Ureter (tissue), 1 donor: ENCODE measurements at regions not wholly inside any gene's neighbourhood (a gene's known extent, or its start where the extent isn't known, plus 50 kb on each side); places are given as distances from the start of the nearest gene placed in this dataset.

Experiments
- DNase-seq: peaks from one replicate; pipeline ENCODE4 v3.0.0-alpha.2; 2020; ENCODE audit warnings: low spot score
- donor health status: DM: yes; HTN: yes; CAD: no.

GRCh38 chr10:128316121-128316726 lies 190.0 kb upstream of the MKI67 start:
- no peak for DNase-seq

GRCh38 chr10:128316925-128317324 lies 190.7 kb upstream of the MKI67 start:
- DNase-seq = no peak

GRCh38 chr10:128318366-128318765 lies 192.1 kb upstream of the MKI67 start:
- DNase-seq = no peak

- no peak for DNase-seq
These were observed 192.7 kb upstream of the MKI67 start for GRCh38 chr10:128318913-128319312.

- DNase-seq = no peak
These were observed 195.9 kb upstream of the MKI67 start for GRCh38 chr10:128322106-128322505.

GRCh38 chr10:128322950-128323349 lies 196.7 kb upstream of the MKI67 start:
- DNase-seq = no peak

- DNase-seq = no peak
These were observed 198.0 kb upstream of the MKI67 start for GRCh38 chr10:128324058-128324827.

GRCh38 chr10:128325788-128326187 lies 199.6 kb upstream of the MKI67 start:
- no peak for DNase-seq

GRCh38 chr10:128326251-128326650 lies 200.0 kb upstream of the MKI67 start:
- DNase-seq = no peak

- no peak for DNase-seq
These were observed 200.6 kb upstream of the MKI67 start for GRCh38 chr10:128326851-128327250.

GRCh38 chr10:128336401-128336800 lies 210.2 kb upstream of the MKI67 start:
- DNase-seq = no peak

GRCh38 chr10:128337860-128338378 lies 211.7 kb upstream of the MKI67 start:
- DNase-seq = peak; percentile 70

- no peak for DNase-seq
These were observed 212.7 kb upstream of the MKI67 start for GRCh38 chr10:128338951-128339350.

GRCh38 chr10:128339753-128340152 lies 213.5 kb upstream of the MKI67 start:
- no peak for DNase-seq

- DNase-seq = no peak
These were observed 219.1 kb upstream of the MKI67 start for GRCh38 chr10:128345353-128345752.

- DNase-seq = no peak
These were observed 234.6 kb upstream of the MKI67 start for GRCh38 chr10:128360783-128361182.

- no peak for DNase-seq
These were observed 235.3 kb upstream of the MKI67 start for GRCh38 chr10:128361487-128361886.

- DNase-seq = no peak
These were observed 236.3 kb upstream of the MKI67 start for GRCh38 chr10:128362514-128362913.

- DNase-seq = no peak
These were observed 238.4 kb upstream of the MKI67 start for GRCh38 chr10:128364631-128365030.

- DNase-seq = no peak
These were observed 239.0 kb upstream of the MKI67 start for GRCh38 chr10:128365156-128365725.

- DNase-seq = no peak
These were observed 241.6 kb upstream of the MKI67 start for GRCh38 chr10:128367807-128368206.

GRCh38 chr10:128369101-128369650 lies 243.0 kb upstream of the MKI67 start:
- DNase-seq = no peak
